ENCODE measurements at regions not wholly inside any gene's neighbourhood (a gene's known extent, or its start where the extent isn't known, plus 50 kb on each side); places are given as distances from the start of the nearest gene placed in this dataset.

DNA sequence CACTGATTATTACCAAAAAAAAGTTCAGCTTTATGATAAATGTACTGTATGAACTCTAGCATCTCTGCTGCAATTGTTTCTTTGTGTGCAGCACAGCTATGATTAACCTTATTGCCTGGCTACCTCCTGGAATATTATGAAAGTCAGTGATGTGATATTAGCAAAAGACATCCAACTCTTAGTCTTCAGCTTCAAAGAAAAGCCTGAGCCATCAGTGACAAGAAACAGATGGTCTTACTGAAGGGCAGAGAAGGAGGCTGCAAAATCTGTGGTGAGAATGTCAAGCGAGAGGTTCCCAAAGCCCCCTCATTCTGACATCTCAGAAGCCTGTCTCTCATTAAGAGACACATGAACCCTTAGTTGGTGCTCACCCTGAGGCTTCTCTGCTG is 89.4 kb upstream of the TNFAIP3 start:
- TF ChIP-seq EZH2 (IDR thresholded peaks at IDR 0.05; ENCODE audit: borderline replicate concordance, low read length) = no peak
- TF ChIP-seq, protein P1, sequence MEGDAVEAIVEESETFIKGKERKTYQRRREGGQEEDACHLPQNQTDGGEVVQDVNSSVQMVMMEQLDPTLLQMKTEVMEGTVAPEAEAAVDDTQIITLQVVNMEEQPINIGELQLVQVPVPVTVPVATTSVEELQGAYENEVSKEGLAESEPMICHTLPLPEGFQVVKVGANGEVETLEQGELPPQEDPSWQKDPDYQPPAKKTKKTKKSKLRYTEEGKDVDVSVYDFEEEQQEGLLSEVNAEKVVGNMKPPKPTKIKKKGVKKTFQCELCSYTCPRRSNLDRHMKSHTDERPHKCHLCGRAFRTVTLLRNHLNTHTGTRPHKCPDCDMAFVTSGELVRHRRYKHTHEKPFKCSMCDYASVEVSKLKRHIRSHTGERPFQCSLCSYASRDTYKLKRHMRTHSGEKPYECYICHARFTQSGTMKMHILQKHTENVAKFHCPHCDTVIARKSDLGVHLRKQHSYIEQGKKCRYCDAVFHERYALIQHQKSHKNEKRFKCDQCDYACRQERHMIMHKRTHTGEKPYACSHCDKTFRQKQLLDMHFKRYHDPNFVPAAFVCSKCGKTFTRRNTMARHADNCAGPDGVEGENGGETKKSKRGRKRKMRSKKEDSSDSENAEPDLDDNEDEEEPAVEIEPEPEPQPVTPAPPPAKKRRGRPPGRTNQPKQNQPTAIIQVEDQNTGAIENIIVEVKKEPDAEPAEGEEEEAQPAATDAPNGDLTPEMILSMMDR (IDR thresholded peaks at IDR 0.05; ENCODE audit: low read length) = no peak
- Histone ChIP-seq H2AFZ (ENCODE audit: low read length) (no peak overlapping the region), H3K9ac (ENCODE audit: low read length) (no peak overlapping the region), H3K4me3 (ENCODE audit: low read depth, low read length, poor library complexity, severe bottlenecking) (no peak overlapping the region), H3K9me3 (ENCODE audit: low read length) (no peaks in the 10 kb centered on the region), H3K4me1 (ENCODE audit: insufficient read depth, low read length, severe bottlenecking) (no peaks in the 10 kb centered on the region), H4K20me1 (ENCODE audit: insufficient read depth, low read length) (no peaks in the 10 kb centered on the region), H3K27me3 (ENCODE audit: insufficient read depth, low read length) (no peaks in the 10 kb centered on the region), H3K79me2 (ENCODE audit: insufficient read depth, low read length) (no peaks in the 10 kb centered on the region), H3K9me2 (ENCODE audit: low read depth, low read length) (no peaks in the 10 kb centered on the region), H3K4me2 (ENCODE audit: low read length) (no peak overlapping the region), H3F3A (ENCODE audit: insufficient read depth, low read length) (no peaks in the 10 kb centered on the region), H3K27ac (ENCODE audit: low read depth, low read length, poor library complexity, severe bottlenecking) (no peak overlapping the region), H3K36me3 (ENCODE audit: insufficient read depth, low read length) (no peaks in the 10 kb centered on the region)

DNA sequence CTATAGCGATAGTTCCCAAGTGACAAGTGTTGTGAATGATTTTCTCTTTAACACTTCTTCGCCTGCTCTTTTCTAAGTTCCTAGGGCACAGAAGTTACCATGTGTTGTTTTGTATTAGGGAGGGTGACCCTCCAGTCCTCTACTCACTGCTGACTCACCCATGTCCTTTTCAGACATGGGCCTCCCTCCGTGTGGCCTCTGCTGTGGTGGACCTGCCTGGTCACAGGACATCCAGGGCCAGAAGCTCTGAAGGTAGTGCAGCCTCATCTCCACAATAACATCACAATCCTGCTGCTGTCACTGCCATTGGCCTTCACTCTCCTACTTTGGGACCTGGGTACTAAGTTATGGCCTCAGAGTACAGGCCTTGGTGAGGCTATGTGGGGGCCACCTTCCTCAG is 87.1 kb upstream of the TNFAIP3 start:
- H3K4me2 ChIP-seq (ENCODE audit: low read length) = no peak overlapping the region
- H3K4me1 ChIP-seq (ENCODE audit: insufficient read depth, low read length, severe bottlenecking) = no peaks in the 10 kb centered on the region
- no peaks in the 10 kb centered on the region for H3K27me3 ChIP-seq (ENCODE audit: insufficient read depth, low read length)
- H3K9ac ChIP-seq (ENCODE audit: low read length) = no peak overlapping the region
- no peaks in the 10 kb centered on the region for H3F3A ChIP-seq (ENCODE audit: insufficient read depth, low read length)
- H3K4me3 ChIP-seq (ENCODE audit: low read depth, low read length, poor library complexity, severe bottlenecking) = no peak overlapping the region
- H3K9me3 ChIP-seq (ENCODE audit: low read length) = no peaks in the 10 kb centered on the region
- H3K9me2 ChIP-seq (ENCODE audit: low read depth, low read length) = no peaks in the 10 kb centered on the region
- no peaks in the 10 kb centered on the region for H3K79me2 ChIP-seq (ENCODE audit: insufficient read depth, low read length)
- H3K27ac ChIP-seq (ENCODE audit: low read depth, low read length, poor library complexity, severe bottlenecking) = no peak overlapping the region
- no peaks in the 10 kb centered on the region for H3K36me3 ChIP-seq (ENCODE audit: insufficient read depth, low read length)
- H4K20me1 ChIP-seq (ENCODE audit: insufficient read depth, low read length) = no peaks in the 10 kb centered on the region
- TF ChIP-seq, protein P1 (IDR thresholded peaks at IDR 0.05; ENCODE audit: low read length) = no peak
- no peak for TF ChIP-seq EZH2 (IDR thresholded peaks at IDR 0.05; ENCODE audit: borderline replicate concordance, low read length)
- no peak overlapping the region for H2AFZ ChIP-seq (ENCODE audit: low read length)

DNA sequence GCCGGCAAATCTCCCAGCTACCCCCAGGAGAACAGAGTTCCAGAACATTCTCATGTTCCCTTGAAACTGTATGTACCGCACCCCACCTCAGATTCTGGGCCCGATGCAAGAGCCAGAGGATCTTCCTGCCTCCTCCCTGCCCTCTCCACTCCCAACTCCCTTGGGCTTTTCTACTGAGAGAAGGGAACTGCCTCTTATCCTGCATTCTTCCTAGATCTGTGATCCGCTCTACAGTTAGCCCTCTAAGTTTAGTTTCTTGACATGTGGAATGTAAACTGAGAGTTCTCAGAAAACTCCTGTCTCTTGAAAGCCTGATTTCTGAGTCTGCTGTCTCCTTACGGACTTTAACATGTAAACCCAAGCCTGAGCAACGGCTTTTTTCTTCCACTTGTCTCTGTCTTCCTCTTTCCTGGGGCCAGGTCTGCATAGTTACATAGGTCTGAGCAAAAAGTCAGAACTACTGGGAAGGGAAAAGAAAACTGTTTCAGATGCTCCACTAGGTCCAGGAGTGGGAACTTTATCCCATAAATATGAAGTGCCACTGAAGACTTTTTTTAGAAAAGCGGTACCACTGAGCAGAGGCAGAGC is 86.5 kb upstream of the TNFAIP3 start:
- Histone ChIP-seq H3K27me3 (ENCODE audit: insufficient read depth, low read length) (no peaks in the 10 kb centered on the region), H3K9ac (ENCODE audit: low read length) (no peak overlapping the region), H3K79me2 (ENCODE audit: insufficient read depth, low read length) (no peaks in the 10 kb centered on the region), H3K9me2 (ENCODE audit: low read depth, low read length) (no peaks in the 10 kb centered on the region), H3K4me3 (ENCODE audit: low read depth, low read length, poor library complexity, severe bottlenecking) (no peak overlapping the region), H3K36me3 (ENCODE audit: insufficient read depth, low read length) (no peaks in the 10 kb centered on the region), H3K27ac (ENCODE audit: low read depth, low read length, poor library complexity, severe bottlenecking) (no peak overlapping the region), H2AFZ (ENCODE audit: low read length) (no peak overlapping the region), H4K20me1 (ENCODE audit: insufficient read depth, low read length) (no peaks in the 10 kb centered on the region), H3F3A (ENCODE audit: insufficient read depth, low read length) (no peaks in the 10 kb centered on the region), H3K9me3 (ENCODE audit: low read length) (no peaks in the 10 kb centered on the region), H3K4me1 (ENCODE audit: insufficient read depth, low read length, severe bottlenecking) (no peaks in the 10 kb centered on the region), H3K4me2 (ENCODE audit: low read length) (no peak overlapping the region)
- TF ChIP-seq, protein P1 (IDR thresholded peaks at IDR 0.05; ENCODE audit: low read length) = no peak
- no peak for TF ChIP-seq EZH2 (IDR thresholded peaks at IDR 0.05; ENCODE audit: borderline replicate concordance, low read length)

All from OCI-LY1 (cell line).